ENCODE measurements at regions not wholly inside any gene's neighbourhood (a gene's known extent, or its start where the extent isn't known, plus 50 kb on each side); places are given as distances from the start of the nearest gene placed in this dataset.

- Histone ChIP-seq H3K36me3 (replicated peaks; ENCODE audit: insufficient read depth, low read length) (no peaks in the 10 kb centered on the region), H2AFZ (ENCODE audit: low read length) (no peak overlapping the region), H3F3A (ENCODE audit: insufficient read depth, low read length) (no peaks in the 10 kb centered on the region), H3K4me1 (ENCODE audit: low read length) (no peaks in the 10 kb centered on the region), H3K9me2 (replicated peaks; ENCODE audit: insufficient read depth, low read length) (no peaks in the 10 kb centered on the region), H3K27ac (ENCODE audit: low read length) (no peak overlapping the region), H3K4me3 (ENCODE audit: low read length) (no peak overlapping the region), H3K9ac (ENCODE audit: low read length) (no peak overlapping the region), H3K9me3 (replicated peaks; ENCODE audit: insufficient read depth, low read length) (no peaks in the 10 kb centered on the region), H3K4me2 (ENCODE audit: low read depth, low read length) (no peak overlapping the region), H3K27me3 (replicated peaks; ENCODE audit: insufficient read depth, low read length) (no peaks in the 10 kb centered on the region), H3K79me2 (ENCODE audit: low read length) (no peaks in the 10 kb centered on the region), H4K20me1 (ENCODE audit: insufficient read depth, low read length) (no peaks in the 10 kb centered on the region)
- TF ChIP-seq EZH2phosphoT487 (IDR thresholded peaks at IDR 0.05; ENCODE audit: low read length) (no peak), EZH2 (optimal IDR thresholded peaks at IDR 0.05; ENCODE audit: low read depth, low read length) (no peak), CTCF (IDR thresholded peaks at IDR 0.05; ENCODE audit: low read length) (no peak)
- no peak for DNase-seq
Measured at GRCh38 chrX:147781844-147782243, 129.9 kb upstream of the FMR1 start.

GRCh38 chrX:147788641-147789350 is 122.9 kb upstream of the FMR1 start:
- H3F3A ChIP-seq (ENCODE audit: insufficient read depth, low read length): no peaks in the 10 kb centered on the region
- no peaks in the 10 kb centered on the region for H4K20me1 ChIP-seq (ENCODE audit: insufficient read depth, low read length)
- no peak overlapping the region for H2AFZ ChIP-seq (ENCODE audit: low read length)
- H3K9ac ChIP-seq (ENCODE audit: low read length): no peak overlapping the region
- H3K27ac ChIP-seq (ENCODE audit: low read length): no peak overlapping the region
- no peaks in the 10 kb centered on the region for H3K79me2 ChIP-seq (ENCODE audit: low read length)
- H3K9me3 ChIP-seq (replicated peaks; ENCODE audit: insufficient read depth, low read length): no peaks in the 10 kb centered on the region
- DNase-seq: no peak
- H3K4me1 ChIP-seq (ENCODE audit: low read length): no peaks in the 10 kb centered on the region
- H3K27me3 ChIP-seq (replicated peaks; ENCODE audit: insufficient read depth, low read length): no peaks in the 10 kb centered on the region
- no peak overlapping the region for H3K4me3 ChIP-seq (ENCODE audit: low read length)
- H3K9me2 ChIP-seq (replicated peaks; ENCODE audit: insufficient read depth, low read length): no peaks in the 10 kb centered on the region
- TF ChIP-seq CTCF (IDR thresholded peaks at IDR 0.05; ENCODE audit: low read length) (no peak), EZH2phosphoT487 (IDR thresholded peaks at IDR 0.05; ENCODE audit: low read length) (no peak), EZH2 (optimal IDR thresholded peaks at IDR 0.05; ENCODE audit: low read depth, low read length) (no peak)
- no peak overlapping the region for H3K4me2 ChIP-seq (ENCODE audit: low read depth, low read length)
- no peaks in the 10 kb centered on the region for H3K36me3 ChIP-seq (replicated peaks; ENCODE audit: insufficient read depth, low read length)

GRCh38 chrX:147800663-147801062 is 111.1 kb upstream of the FMR1 start:
- no peak overlapping the region for H3K9ac ChIP-seq (ENCODE audit: low read length)
- H2AFZ ChIP-seq (ENCODE audit: low read length): no peak overlapping the region
- H3K36me3 ChIP-seq (replicated peaks; ENCODE audit: insufficient read depth, low read length): no peaks in the 10 kb centered on the region
- H3F3A ChIP-seq (ENCODE audit: insufficient read depth, low read length): no peaks in the 10 kb centered on the region
- H3K79me2 ChIP-seq (ENCODE audit: low read length): no peaks in the 10 kb centered on the region
- no peaks in the 10 kb centered on the region for H3K27me3 ChIP-seq (replicated peaks; ENCODE audit: insufficient read depth, low read length)
- TF ChIP-seq CTCF (IDR thresholded peaks at IDR 0.05; ENCODE audit: low read length) (no peak), EZH2phosphoT487 (IDR thresholded peaks at IDR 0.05; ENCODE audit: low read length) (no peak), EZH2 (optimal IDR thresholded peaks at IDR 0.05; ENCODE audit: low read depth, low read length) (no peak)
- H3K9me3 ChIP-seq (replicated peaks; ENCODE audit: insufficient read depth, low read length): no peaks in the 10 kb centered on the region
- no peaks in the 10 kb centered on the region for H3K4me1 ChIP-seq (ENCODE audit: low read length)
- no peak for DNase-seq
- no peak overlapping the region for H3K4me3 ChIP-seq (ENCODE audit: low read length)
- no peak overlapping the region for H3K4me2 ChIP-seq (ENCODE audit: low read depth, low read length)
- no peaks in the 10 kb centered on the region for H4K20me1 ChIP-seq (ENCODE audit: insufficient read depth, low read length)
- no peaks in the 10 kb centered on the region for H3K9me2 ChIP-seq (replicated peaks; ENCODE audit: insufficient read depth, low read length)
- H3K27ac ChIP-seq (ENCODE audit: low read length): no peak overlapping the region

All from MM.1S (cell line).